ENCODE measurements at regions not wholly inside any gene's neighbourhood (a gene's known extent, or its start where the extent isn't known, plus 50 kb on each side); places are given as distances from the start of the nearest gene placed in this dataset.

DNA sequence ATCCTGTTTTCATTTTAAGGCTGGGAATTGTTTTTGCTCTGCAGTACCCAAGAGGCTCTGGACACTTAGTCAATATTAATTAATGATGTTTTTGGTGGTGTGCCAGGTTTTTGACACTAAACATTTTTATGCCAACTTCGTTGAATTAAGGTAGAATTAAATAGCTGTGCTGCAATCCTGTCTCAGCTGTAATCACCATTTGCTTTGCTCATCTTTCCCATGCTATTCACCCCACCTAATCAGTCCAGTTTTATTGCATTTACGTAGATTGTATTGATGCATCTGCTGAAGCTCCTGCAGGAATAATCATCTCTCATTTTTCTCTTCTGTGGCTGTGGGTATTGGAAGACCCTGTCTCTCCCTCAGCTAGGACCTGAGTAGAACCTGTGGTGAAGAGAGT lies 52.6 kb upstream of the TRUB1 start:
- Mint-ChIP-seq H3K27me3 (ENCODE audit: low read depth) (no peaks in the 10 kb centered on the region), H3K4me1 (ENCODE audit: low read depth) (peaks cover 27% of the 10 kb centered on the region), H3K9me3 (ENCODE audit: low read depth) (no peaks in the 10 kb centered on the region), H3K4me3 (ENCODE audit: unreplicated experiment) (no peak overlapping the region), H3K36me3 (ENCODE audit: low read depth) (no peaks in the 10 kb centered on the region), H3K27ac (ENCODE audit: unreplicated experiment) (no peak overlapping the region)
- TF ChIP-seq, protein P1, sequence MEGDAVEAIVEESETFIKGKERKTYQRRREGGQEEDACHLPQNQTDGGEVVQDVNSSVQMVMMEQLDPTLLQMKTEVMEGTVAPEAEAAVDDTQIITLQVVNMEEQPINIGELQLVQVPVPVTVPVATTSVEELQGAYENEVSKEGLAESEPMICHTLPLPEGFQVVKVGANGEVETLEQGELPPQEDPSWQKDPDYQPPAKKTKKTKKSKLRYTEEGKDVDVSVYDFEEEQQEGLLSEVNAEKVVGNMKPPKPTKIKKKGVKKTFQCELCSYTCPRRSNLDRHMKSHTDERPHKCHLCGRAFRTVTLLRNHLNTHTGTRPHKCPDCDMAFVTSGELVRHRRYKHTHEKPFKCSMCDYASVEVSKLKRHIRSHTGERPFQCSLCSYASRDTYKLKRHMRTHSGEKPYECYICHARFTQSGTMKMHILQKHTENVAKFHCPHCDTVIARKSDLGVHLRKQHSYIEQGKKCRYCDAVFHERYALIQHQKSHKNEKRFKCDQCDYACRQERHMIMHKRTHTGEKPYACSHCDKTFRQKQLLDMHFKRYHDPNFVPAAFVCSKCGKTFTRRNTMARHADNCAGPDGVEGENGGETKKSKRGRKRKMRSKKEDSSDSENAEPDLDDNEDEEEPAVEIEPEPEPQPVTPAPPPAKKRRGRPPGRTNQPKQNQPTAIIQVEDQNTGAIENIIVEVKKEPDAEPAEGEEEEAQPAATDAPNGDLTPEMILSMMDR (IDR thresholded peaks at IDR 0.05), result no peak
- DNase-seq (ENCODE audit: low spot score), result no peak

Data from chondrocyte (in vitro differentiated cells).